NCI-H128 (cell line): ENCODE measurements at regions not wholly inside any gene's neighbourhood (a gene's known extent, or its start where the extent isn't known, plus 50 kb on each side); places are given as distances from the start of the nearest gene placed in this dataset.
"Not testable (repeated sequence)": the region's sequence is repeated elsewhere in the genome, so short reads cannot be mapped to it uniquely, and the experiment has no call there.

ENCODE experiments used
- DNase-seq: peaks from one replicate; lab custom pipeline; 2025; ENCODE audit not compliant: unreplicated experiment; lab: John Stamatoyannopoulos, UW

DNA sequence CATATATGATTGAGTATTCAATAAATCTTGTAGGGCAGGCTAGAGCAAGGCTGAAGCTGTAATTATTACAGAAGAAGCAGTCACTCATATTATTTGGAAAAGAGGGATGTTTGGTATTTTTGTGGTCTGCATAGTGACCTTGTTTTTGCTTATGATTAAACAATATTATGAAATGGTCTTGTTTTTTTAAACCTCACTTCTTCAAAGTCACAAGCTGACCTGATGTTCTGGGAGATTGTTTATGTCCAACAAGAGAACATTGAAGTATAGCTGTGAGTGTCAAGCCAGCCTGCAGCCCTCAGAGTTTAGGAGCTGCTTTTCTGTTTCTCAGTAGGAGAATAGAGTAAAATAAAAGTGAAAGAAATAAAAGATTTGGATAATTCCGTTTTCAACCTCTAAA lies 342.2 kb downstream of the LRRC70 start:
- no peak for DNase-seq

DNA sequence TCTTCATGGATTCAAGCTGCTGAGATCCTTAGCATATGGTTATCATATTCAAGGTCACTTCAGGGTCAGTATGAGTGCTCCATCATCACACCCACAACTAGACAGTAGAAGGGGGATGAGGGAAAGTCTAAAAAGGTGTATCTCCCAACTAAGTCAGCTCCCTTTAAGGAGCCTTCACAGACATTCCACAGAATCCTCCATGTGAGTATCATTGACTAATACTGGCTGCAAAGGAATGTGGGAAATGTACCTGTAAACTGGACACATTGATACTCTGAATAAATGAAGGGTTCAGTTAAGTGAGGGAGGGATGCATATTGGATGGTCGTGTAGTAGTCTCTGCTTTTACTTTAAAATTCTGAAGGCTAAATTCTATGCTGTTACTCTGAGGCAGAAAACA lies 330.7 kb downstream of the LRRC70 start:
- no peak for DNase-seq

DNA sequence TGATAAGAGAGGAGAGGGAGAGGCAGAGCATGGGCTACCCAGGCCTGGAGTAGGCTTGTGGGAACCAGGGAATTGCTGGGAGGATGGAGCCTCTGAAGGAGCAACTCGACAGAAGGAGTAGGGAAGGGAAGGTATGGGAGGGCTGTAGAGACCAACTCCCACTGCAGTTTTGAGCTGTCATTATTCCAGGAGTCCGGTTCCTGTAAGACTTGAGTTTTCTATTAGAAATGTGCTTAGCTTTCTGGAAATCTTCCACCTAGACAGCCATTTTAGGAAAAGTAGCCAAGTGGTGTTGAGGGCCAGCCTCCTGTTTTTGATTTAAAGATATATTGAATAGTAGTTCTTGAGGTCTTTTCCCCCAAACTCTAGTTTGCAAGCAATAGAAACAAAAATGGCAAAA lies 323.5 kb downstream of the LRRC70 start:
- no peak for DNase-seq

DNA sequence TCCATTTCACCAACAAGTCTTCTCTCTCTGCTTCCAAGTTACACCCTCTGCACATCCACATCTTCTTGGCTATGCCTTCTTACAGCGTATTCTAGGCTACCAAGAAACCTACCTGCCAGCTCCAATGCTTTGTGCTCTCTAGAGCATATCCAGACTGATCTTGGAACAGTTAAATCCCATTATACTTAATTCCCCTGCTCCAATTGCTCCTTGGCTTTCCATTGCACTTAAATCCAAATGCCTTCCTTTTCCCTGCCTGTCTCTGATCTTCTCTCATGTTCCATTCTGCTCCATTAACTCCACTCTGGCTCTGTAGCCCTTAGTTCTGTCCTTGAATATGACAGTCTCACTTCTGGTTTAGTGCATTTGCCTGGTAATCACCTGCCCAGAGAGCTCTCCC lies 322.4 kb downstream of the LRRC70 start:
- no peak for DNase-seq

DNA sequence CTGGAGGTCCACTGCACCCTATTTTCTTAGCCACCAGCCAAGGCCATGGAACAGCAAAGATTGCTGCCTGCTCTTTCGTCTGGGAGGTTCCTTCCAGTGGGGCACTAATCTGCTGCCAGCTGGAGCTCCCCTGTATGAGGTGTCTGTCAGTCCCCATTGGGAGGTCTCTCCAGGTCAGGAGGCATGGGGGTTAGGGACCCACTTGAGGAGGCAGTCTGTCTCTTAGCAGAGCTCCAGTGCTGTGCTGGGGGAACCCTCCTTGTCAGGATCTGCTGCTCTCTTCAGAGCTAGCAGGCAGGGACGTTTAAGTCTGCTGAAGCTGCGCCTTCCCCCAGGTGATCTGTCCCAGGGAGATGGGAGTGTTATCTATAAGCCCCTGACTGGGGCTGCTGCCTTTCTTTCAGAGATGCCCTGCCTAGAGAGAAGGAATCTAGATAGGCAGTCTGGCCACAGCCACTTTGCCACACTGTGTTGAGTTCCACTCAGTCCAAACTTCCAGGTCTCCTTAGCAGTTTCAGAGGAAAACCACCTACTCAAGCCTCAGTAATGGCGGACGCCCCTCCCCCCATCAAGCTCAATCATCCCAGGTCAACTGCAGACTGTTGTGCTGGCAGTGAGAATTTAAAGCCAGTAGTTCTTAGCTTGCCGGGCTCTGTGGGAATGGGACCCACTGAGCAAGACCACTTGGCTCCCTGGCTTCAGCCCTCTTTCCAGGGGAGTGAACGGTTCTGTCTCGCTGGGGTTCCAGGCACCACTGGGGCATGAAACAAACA lies 317.7 kb downstream of the LRRC70 start:
- no peak for DNase-seq

DNA sequence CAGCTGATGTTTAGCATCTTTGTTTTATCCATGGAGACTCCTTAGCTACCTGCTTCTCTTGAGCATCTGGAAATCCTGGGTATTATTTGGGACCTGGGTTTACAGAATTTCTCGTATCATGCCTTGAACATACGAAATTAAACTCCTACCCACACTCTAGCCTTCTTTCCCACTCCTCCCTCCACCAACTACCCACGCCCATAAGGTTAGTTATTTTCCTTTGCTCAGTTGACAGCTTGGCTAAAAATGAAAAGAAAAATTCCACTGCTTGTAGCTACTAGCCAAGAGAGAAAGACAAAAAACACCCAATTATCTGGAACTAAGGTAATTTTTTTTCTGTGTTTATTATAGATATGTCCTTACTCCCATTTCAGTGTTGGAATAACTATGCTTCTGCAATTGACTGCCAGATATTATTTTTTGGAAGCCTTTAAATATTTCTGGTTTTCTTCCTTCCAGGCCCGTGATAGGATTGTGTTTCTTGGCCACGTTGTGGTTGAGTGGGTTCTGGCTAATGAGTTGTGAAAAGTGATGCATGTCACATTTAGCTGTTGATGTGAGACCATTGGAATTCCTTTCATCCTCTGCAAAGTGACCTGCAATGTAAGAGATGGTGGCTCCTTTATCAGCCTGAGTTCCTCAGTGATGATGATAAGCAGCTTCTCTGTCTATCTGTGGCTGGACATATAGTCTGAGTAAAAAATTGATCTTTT lies 308.1 kb downstream of the LRRC70 start:
- no peak for DNase-seq

DNA sequence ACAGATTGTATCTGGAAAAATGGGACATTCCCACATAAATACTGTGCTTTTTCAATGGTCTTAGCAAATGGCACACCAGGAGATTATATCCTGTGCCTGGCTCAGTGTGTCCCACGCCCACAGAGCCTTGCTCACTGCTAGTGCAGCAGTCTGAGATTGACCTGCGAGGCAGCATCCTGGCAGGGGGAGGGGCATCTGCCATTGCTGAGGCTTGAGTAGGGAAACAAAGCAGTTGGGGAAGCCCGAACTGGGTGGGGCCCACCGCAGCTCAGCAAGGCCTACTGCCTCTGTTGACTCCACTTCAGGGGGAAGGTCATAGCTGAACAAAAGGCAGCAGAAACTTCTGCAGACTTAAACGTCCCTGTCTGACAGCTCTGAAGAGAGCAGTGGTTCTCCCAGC lies 258.7 kb downstream of the LRRC70 start:
- not testable (repeated sequence) for DNase-seq

DNA sequence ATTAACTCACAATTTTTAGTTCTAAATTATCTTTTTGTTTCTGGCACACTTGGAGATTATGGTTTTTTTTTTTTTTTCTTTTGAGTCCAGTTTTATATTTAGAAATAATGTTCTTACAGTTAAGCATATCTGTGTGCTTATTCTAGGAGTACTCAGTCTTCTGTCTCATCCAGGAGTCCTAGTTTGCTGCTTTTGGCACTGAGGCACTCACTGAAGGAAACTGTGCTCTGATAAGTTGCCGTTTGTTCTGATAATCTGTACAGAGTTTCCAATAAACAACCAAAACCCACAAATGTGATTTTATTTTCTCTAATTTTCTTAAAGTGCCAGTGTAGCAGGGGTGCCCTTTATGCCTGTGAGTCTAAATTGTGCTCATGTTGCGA lies 251.0 kb downstream of the LRRC70 start:
- no peak for DNase-seq

DNA sequence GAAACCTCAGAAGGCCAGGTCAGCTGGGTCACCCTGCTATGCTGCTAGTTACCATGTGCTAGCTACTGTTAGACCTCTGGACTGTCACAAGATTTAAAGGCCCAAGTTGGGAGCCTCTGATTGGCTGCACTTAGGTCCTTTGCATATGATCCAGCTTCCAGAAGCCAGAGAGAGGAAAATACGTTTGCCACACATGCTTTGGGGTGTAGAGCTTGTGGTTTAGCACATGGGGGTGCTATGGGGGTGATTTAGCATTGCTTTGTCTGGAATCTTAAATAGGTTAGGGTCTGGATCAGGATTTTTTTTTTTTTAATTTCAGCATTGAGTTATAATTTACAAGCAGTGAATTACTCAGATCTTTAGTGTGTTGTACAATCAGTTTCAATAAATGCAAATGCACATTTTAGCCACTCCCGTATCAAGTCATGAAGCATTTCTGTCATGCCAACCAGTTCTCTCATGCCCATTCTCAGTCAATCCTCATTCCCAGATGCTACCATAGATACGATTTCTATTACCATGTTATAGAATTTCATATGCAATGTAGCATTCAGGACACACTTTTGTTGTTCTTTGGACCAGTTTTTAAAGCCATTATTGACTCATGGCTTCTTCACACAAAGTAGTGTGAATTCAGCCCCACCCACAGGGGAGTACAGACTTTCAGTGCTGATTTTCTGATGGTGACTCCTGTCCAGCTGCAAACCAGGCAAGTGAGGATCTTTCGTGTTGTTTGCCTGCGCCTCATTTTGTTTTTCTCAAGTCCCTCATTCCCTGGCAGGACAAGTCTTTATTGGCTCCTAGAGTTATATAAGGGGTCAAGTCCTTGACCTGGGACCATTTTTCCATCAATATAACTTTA lies 250.4 kb downstream of the LRRC70 start:
- no peak for DNase-seq

DNA sequence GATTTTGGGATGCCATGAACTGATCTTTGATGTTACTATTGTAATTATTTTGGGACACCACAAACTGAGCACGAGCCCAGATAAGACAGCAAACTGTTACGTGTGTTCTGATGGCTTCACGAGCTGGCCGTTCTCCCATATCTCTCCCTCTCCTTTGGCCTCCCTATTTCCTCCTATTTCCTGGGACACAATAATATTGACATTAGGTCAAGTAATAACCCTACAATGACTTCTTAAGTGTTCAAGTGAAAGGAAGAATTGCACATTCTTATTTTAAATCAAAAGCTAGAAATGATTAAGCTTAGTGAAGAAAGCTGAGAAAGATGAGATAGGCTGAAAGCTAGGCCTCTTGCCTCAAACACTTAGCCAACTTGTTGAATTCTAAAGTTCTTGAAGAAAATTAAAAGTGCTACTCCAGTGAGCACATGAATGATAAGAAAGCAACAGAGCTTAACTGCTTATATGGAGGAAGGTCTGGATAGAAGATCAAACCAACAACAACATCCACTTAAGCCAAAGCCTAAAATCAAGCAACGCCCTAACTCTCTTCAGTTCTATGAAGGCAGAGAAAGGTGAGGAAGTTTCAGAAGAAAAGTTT lies 247.1 kb downstream of the LRRC70 start:
- no peak for DNase-seq

DNA sequence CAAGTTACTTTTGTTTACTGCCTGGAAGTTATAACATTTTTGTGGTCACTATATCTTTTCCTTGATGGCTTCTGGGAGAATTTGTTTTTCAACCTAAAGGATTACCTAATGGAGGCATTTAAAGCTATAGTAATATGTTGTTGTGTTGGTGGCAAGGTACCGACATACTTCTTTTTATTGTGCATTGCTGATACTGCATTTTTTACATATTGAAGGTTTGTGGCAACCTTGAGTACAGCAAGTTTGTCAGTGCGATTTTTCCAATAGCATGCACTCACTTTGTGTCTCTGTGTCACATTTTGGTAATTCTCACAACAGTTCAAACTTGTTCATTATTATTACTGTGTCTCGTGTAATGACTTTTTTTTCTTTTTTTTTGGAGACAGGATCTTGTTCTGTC lies 246.3 kb downstream of the LRRC70 start:
- DNase-seq = no peak

DNA sequence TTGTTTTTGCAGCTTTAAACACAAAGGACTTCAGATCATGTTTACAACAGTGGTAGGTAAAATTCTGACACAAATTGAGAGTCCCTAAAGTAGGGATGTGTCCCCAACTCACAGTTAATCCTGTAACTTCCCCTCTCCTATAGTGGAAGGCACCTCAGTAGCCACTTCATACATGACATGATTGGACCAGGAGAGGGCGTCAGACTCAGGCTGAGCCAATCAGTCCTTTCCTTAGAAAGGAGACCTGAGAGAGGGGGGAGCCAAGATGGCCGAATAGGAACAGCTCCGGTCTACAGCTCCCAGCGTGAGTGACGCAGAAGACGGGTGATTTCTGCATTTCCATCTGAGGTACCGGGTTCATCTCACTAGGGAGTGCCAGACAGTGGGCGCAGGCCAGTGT lies 238.4 kb downstream of the LRRC70 start:
- DNase-seq = not testable (repeated sequence)

DNA sequence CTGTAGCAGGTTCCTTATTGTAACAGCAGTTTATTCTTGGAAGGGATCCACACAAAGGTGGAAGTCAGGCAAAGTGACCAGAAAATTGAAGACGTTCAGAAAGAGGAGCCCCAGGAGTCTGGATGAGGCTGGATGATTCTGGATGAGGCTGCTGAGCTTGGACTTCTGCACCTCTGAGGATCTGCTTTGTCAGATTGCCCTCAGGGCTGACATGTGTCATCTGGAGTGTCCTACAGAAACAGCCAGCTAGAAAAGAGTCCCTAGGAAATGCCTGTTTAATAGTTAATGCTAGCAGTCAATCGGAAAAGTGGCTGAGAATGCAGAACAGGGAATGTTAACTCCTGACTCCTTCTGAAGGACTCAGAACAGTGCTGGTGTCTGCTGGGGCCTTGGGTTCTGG lies 236.4 kb downstream of the LRRC70 start:
- DNase-seq = no peak

DNA sequence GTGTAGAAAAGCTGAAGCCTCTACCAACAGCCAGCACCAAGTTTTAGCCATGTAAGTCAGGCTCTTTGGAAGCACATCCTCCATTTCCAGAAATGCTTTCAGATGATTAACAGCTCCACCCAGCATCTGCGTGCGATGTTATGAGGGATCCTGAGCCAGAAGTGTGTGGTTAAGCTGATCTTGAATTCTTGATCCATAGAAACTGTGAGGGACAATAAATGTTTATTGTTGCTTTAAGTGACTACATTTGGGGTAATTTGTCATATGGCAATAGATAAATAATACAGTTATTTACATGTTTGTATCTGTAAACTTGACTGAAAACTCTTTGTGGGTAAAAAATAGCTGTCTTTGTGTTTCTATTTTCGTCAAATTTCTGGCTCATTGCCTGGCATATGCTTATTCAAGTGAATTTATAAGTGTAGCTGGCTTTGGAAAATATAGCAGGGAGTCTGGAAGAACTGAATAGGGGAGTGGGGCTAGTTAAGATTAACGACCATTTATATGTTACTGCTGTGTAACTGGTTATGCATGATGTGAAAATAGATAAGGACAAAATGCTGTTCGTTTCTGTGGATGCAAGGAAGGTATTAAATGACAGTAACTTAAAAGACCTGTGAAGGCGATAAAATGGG lies 234.1 kb downstream of the LRRC70 start:
- no peak for DNase-seq

DNA sequence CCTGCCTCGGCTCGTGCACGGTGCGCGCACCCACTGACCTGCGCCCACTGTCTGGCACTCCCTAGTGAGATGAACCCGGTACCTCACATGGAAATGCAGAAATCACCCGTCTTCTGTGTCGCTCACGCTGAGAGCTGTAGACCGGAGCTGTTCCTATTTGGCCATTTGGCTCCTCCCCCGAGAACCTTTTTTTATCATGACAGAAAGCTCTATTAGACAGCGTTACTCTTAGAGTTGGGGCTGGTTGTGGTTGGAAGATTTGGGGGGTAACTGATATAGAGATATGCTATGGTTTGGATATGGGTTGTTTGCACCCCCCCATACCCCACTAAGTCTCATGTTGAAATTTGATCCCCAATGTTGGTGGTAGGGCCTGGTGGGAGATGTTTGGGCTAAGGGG lies 226.2 kb downstream of the LRRC70 start:
- DNase-seq = not testable (repeated sequence)

DNA sequence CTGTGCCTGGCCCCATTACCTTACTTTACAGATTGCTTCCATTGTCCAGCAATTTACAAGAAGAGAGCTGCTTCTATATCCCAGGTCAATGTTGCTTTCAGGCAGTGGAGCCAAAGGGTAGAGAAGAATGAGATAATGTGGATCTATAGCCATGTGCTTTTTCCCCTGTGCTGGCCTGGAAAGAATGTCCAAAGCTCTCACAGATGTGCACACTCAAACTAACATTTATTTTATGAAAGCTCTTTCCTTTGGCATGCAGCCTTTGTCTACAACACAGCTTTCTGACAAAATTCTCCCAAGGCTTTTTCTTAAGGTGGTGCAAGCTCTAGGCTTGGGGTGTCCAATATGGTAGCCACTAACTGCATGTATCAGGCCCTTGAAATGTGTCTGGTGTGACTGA lies 217.3 kb downstream of the LRRC70 start:
- no peak for DNase-seq

DNA sequence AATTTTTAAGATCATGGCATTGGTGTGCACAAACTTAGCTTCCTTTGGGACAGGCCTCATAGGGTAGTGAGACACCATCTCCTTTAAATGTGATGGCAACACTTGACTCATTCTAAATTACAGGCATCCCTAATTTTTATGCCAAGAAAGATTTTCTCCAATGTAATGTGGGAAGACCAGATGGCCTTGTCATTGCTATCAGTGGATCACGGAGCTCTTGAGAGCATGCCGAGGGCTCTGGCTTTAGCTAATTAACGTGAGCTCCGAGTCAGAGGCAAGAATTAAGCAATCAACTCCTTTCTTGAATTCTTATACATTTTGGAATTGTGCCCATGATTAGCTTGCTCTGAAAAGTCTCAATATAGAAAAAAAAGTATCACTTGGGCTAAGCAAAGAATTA lies 215.8 kb downstream of the LRRC70 start:
- DNase-seq = no peak

DNA sequence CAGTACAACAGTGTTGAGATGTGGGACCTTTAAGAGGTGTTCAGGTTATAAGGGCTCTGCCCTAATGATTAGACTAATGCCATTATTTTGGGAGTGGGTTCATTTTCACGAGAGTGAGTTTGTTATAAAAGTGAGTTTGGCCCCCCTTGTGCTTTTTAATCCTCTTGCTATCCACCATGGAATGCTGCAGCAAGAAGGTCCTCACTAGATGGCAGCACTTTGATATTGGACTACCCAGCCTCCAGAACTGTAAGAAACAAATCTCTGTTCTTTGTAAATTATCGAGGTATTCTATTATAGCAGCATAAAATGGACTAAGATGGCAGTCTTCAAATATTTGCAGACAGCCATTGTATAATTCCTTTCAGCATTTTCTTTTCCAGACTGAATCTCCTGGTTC lies 212.4 kb downstream of the LRRC70 start:
- no peak for DNase-seq

DNA sequence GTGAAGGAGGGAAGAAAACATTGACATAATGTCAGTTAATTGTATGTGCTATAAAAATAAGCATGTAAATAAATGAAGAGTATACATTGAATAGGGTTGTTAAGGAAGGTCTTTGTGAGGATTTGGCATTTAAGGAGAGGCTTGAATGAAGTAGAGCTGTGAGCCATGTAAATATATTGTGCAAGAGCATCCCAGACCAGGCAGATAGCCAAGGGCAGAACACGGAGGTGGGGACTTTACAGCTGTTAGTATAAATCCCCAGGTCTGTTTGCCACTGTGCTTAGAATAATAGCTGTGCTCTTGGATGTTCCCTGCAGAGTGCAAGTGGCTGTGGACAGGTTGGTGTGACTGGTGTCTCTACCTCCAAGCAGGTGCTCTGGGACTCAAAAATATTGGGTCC lies 211.7 kb downstream of the LRRC70 start:
- no peak for DNase-seq

DNA sequence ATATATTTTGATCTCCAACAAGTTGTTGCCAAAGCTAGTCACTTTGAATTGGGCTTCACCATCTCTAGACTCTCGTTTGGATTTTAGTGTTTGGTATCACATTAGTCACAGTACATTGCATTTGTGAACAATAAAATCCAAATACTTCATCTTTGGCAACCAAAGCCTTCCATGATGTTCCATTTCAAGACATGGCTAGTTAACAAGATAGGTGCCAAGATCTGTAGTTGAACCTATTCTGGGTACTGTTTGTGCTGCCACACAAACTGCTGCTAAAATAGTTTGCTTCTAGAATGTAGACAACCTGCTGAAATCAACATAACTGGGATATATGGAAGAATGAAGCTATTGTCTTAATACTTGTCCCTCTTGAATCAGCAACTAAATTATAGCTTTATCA lies 207.5 kb downstream of the LRRC70 start:
- DNase-seq = no peak

DNA sequence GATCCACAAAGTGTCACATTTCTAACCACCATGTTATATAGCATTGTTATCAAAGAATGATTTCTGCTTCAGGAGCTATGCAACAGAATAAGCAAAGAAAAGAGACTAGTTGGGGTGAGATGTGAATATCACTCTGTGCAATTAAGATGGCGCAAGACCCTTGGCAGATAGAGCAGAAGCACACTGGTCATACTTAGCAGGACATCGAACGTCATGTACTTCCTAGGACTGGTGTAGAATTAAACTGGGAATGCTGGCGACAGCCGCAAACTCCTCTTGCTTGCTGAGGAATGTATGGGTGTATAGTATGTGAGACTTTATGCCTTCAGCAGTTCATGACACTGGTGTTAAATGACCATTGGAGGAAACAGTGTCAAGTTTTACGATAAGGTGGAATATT lies 207.0 kb downstream of the LRRC70 start:
- no peak for DNase-seq
